ENCODE measurements at regions not wholly inside any gene's neighbourhood (a gene's known extent, or its start where the extent isn't known, plus 50 kb on each side); places are given as distances from the start of the nearest gene placed in this dataset.

GRCh38 chr4:133981327-133981726 lies 220.3 kb downstream of the PABPC4L start:
- CTCF ChIA-PET = no interaction called here
- Mint-ChIP-seq H3K36me3 (no peaks in the 10 kb centered on the region), H3K27ac (no peak overlapping the region), H3K4me3 (no peak overlapping the region), H3K9me3 (peaks cover 2% of the 10 kb centered on the region), H3K27me3 (no peaks in the 10 kb centered on the region), H3K4me1 (no peaks in the 10 kb centered on the region)
- no peak for DNase-seq

- Mint-ChIP-seq H3K9me3 (peaks cover 7% of the 10 kb centered on the region), H3K36me3 (no peaks in the 10 kb centered on the region), H3K27me3 (no peaks in the 10 kb centered on the region), H3K4me1 (no peaks in the 10 kb centered on the region), H3K4me3 (no peak overlapping the region), H3K27ac (no peak overlapping the region)
- CTCF ChIA-PET = no interaction called here
- no peak for DNase-seq
Measured at GRCh38 chr4:133972586-133972985, 229.0 kb downstream of the PABPC4L start.

- CTCF ChIA-PET = no interaction called here
- Mint-ChIP-seq H3K27me3 (no peaks in the 10 kb centered on the region), H3K27ac (no peak overlapping the region), H3K4me3 (no peak overlapping the region), H3K9me3 (peaks cover 7% of the 10 kb centered on the region), H3K4me1 (no peaks in the 10 kb centered on the region), H3K36me3 (no peaks in the 10 kb centered on the region)
- DNase-seq = no peak
Measured at GRCh38 chr4:133969202-133969848, 232.3 kb downstream of the PABPC4L start.

- no peaks in the 10 kb centered on the region for H3K4me1 Mint-ChIP-seq
- peaks cover 8% of the 10 kb centered on the region for H3K9me3 Mint-ChIP-seq
- no peaks in the 10 kb centered on the region for H3K27me3 Mint-ChIP-seq
- no peak overlapping the region for H3K27ac Mint-ChIP-seq
- CTCF ChIA-PET = no interaction called here
- no peaks in the 10 kb centered on the region for H3K36me3 Mint-ChIP-seq
- no peak overlapping the region for H3K4me3 Mint-ChIP-seq
- DNase-seq = no peak
Measured at GRCh38 chr4:133968174-133968573, 233.4 kb downstream of the PABPC4L start.

GRCh38 chr4:133960975-133961374 lies 240.6 kb downstream of the PABPC4L start:
- Mint-ChIP-seq H3K9me3 (peaks cover 20% of the 10 kb centered on the region), H3K27ac (no peak overlapping the region), H3K27me3 (no peaks in the 10 kb centered on the region), H3K4me1 (no peaks in the 10 kb centered on the region), H3K36me3 (no peaks in the 10 kb centered on the region), H3K4me3 (no peak overlapping the region)
- no peak for DNase-seq
- CTCF ChIA-PET = no interaction called here

GRCh38 chr4:133943081-133943480 lies 258.5 kb downstream of the PABPC4L start:
- Mint-ChIP-seq H3K36me3 (no peaks in the 10 kb centered on the region), H3K27me3 (no peaks in the 10 kb centered on the region), H3K9me3 (peaks cover 1% of the 10 kb centered on the region), H3K27ac (no peak overlapping the region), H3K4me1 (no peaks in the 10 kb centered on the region), H3K4me3 (no peak overlapping the region)
- DNase-seq = no peak
- CTCF ChIA-PET = no interaction called here

- CTCF ChIA-PET = no interaction called here
- no peaks in the 10 kb centered on the region for H3K4me1 Mint-ChIP-seq
- DNase-seq = no peak
- no peak overlapping the region for H3K27ac Mint-ChIP-seq
- H3K27me3 Mint-ChIP-seq = no peaks in the 10 kb centered on the region
- H3K36me3 Mint-ChIP-seq = no peaks in the 10 kb centered on the region
- H3K9me3 Mint-ChIP-seq = peaks cover 2% of the 10 kb centered on the region
- H3K4me3 Mint-ChIP-seq = no peak overlapping the region
Measured at GRCh38 chr4:133938061-133938460, 263.5 kb downstream of the PABPC4L start.

- DNase-seq = no peak
- no peaks in the 10 kb centered on the region for H3K27me3 Mint-ChIP-seq
Measured at GRCh38 chr4:133929531-133930239, 271.9 kb downstream of the PABPC4L start.

GRCh38 chr4:133921280-133922195 lies 280.1 kb downstream of the PABPC4L start:
- no peak overlapping the region for H3K27ac Mint-ChIP-seq
- no peaks in the 10 kb centered on the region for H3K27me3 Mint-ChIP-seq
- no peaks in the 10 kb centered on the region for H3K36me3 Mint-ChIP-seq
- CTCF ChIA-PET = no interaction called here
- no peak for DNase-seq
- H3K9me3 Mint-ChIP-seq = no peaks in the 10 kb centered on the region
- no peaks in the 10 kb centered on the region for H3K4me1 Mint-ChIP-seq
- H3K4me3 Mint-ChIP-seq = no peak overlapping the region

More at GRCh38 chr4:133929531-133930239, 271.9 kb downstream of the PABPC4L start:
- Mint-ChIP-seq H3K9me3 (peaks cover 2% of the 10 kb centered on the region), H3K4me1 (no peaks in the 10 kb centered on the region), H3K4me3 (no peak overlapping the region), H3K27ac (no peak overlapping the region), H3K36me3 (no peaks in the 10 kb centered on the region)
- CTCF ChIA-PET = no interaction called here

GRCh38 chr4:133920236-133920635 lies 281.4 kb downstream of the PABPC4L start:
- no peaks in the 10 kb centered on the region for H3K27me3 Mint-ChIP-seq

GRCh38 chr4:133910165-133910564 lies 291.4 kb downstream of the PABPC4L start:
- Mint-ChIP-seq H3K36me3 (no peaks in the 10 kb centered on the region), H3K4me1 (no peaks in the 10 kb centered on the region), H3K27ac (no peak overlapping the region), H3K4me3 (no peak overlapping the region), H3K27me3 (no peaks in the 10 kb centered on the region), H3K9me3 (peaks cover 18% of the 10 kb centered on the region)
- CTCF ChIA-PET = no interaction called here
- DNase-seq = no peak

More at GRCh38 chr4:133920236-133920635, 281.4 kb downstream of the PABPC4L start:
- no peak for DNase-seq
- Mint-ChIP-seq H3K36me3 (no peaks in the 10 kb centered on the region), H3K27ac (no peak overlapping the region), H3K4me3 (no peak overlapping the region), H3K4me1 (no peaks in the 10 kb centered on the region), H3K9me3 (no peaks in the 10 kb centered on the region)
- CTCF ChIA-PET = no interaction called here

GRCh38 chr4:133903029-133903428 lies 298.6 kb downstream of the PABPC4L start:
- CTCF ChIA-PET = no interaction called here

GRCh38 chr4:133891011-133891410 lies 310.6 kb downstream of the PABPC4L start:
- peaks cover 4% of the 10 kb centered on the region for H3K9me3 Mint-ChIP-seq
- H3K27ac Mint-ChIP-seq = no peak overlapping the region
- H3K4me1 Mint-ChIP-seq = no peaks in the 10 kb centered on the region
- H3K27me3 Mint-ChIP-seq = no peaks in the 10 kb centered on the region
- no peak overlapping the region for H3K4me3 Mint-ChIP-seq
- CTCF ChIA-PET = no interaction called here
- no peak for DNase-seq
- H3K36me3 Mint-ChIP-seq = no peaks in the 10 kb centered on the region

More at GRCh38 chr4:133903029-133903428, 298.6 kb downstream of the PABPC4L start:
- H3K36me3 Mint-ChIP-seq = no peaks in the 10 kb centered on the region
- H3K4me1 Mint-ChIP-seq = no peaks in the 10 kb centered on the region
- DNase-seq = no peak
- H3K27ac Mint-ChIP-seq = no peak overlapping the region
- no peak overlapping the region for H3K4me3 Mint-ChIP-seq
- H3K27me3 Mint-ChIP-seq = no peaks in the 10 kb centered on the region
- peaks cover 5% of the 10 kb centered on the region for H3K9me3 Mint-ChIP-seq

GRCh38 chr4:133887723-133888122 lies 313.9 kb downstream of the PABPC4L start:
- CTCF ChIA-PET = no interaction called here
- H3K27ac Mint-ChIP-seq = no peak overlapping the region

More at GRCh38 chr4:133887723-133888122, 313.9 kb downstream of the PABPC4L start:
- no peaks in the 10 kb centered on the region for H3K27me3 Mint-ChIP-seq
- no peaks in the 10 kb centered on the region for H3K36me3 Mint-ChIP-seq
- peaks cover 4% of the 10 kb centered on the region for H3K9me3 Mint-ChIP-seq
- DNase-seq = no peak
- no peaks in the 10 kb centered on the region for H3K4me1 Mint-ChIP-seq
- H3K4me3 Mint-ChIP-seq = no peak overlapping the region
